HEK293 (cell line): ENCODE measurements at regions not wholly inside any gene's neighbourhood (a gene's known extent, or its start where the extent isn't known, plus 50 kb on each side); places are given as distances from the start of the nearest gene placed in this dataset.

Experiments
- CTCF ChIA-PET: fragments of 350-600 bp; formaldehyde crosslinking; extraction: SDS; loops from one replicate; lab custom pipeline; 2021; ENCODE audit warnings: antibody characterized with exemption; lab: Yijun Ruan, JAX
- POLR2A ChIA-PET: fragments of 300-600 bp; formaldehyde crosslinking; extraction: SDS; loops from one replicate; lab custom pipeline; 2020; ENCODE audit warnings: antibody characterized with exemption, inconsistent platforms; lab: Yijun Ruan, JAX
- H3K27ac ChIP-seq: fragments of 200-500 bp; sonication (Bioruptor generic); 2 replicates; pipeline ENCODE4 v1.5.1; 2014; ENCODE audit warnings: low read depth, low read length, control low read depth, inconsistent platforms; ENCODE audit errors: extremely low read depth
- H3K36me3 ChIP-seq, 2 experiments: fragments of 200-500 bp in 1 of 2; sonication (Bioruptor generic) in 1 of 2; 1 replicate in 1 of 2; 2 replicates in 1 of 2; pipeline ENCODE4 v1.5.1; 2014 to 2017; ENCODE audit warnings: inconsistent platforms in 2 of 2, low read length in 2 of 2; ENCODE audit not compliant: control insufficient read depth in 2 of 2, insufficient read depth in 1 of 2
- H3K4me1 ChIP-seq: fragments of 200-500 bp; sonication (Bioruptor generic); 2 replicates; pipeline ENCODE4 v1.5.1; 2014; ENCODE audit warnings: mild to moderate bottlenecking, low read length, inconsistent platforms; ENCODE audit not compliant: control insufficient read depth, insufficient read depth
- H3K4me3 ChIP-seq: 2 replicates; pipeline ENCODE4 v1.5.1; 2011; ENCODE audit warnings: low read depth, mild to moderate bottlenecking, control low read depth, low read length, moderate library complexity
- H3K9me3 ChIP-seq: fragments of 200-500 bp; sonication (Bioruptor generic); 2 replicates; pipeline ENCODE4 v1.5.1; 2014; ENCODE audit warnings: low read depth, low read length, inconsistent platforms; ENCODE audit not compliant: control insufficient read depth, insufficient read depth
- GLI2 ChIP-seq: fragments of 450-650 bp; formaldehyde crosslinking; IDR thresholded peaks from 2 replicates; pipeline ENCODE4; 2017; ENCODE audit warnings: missing biosample characterization, missing genetic modification characterization, low read depth, borderline replicate concordance
- GLIS1 ChIP-seq: fragments of 450-650 bp; formaldehyde crosslinking; IDR thresholded peaks from 2 replicates; pipeline ENCODE4 v1.5.1; 2016; ENCODE audit warnings: missing biosample characterization, missing genetic modification characterization
- KLF16 ChIP-seq: fragments of 450-650 bp; formaldehyde crosslinking; IDR thresholded peaks from 2 replicates; pipeline ENCODE4 v1.5.1; 2017; ENCODE audit warnings: missing biosample characterization, missing genetic modification characterization
- KLF8 ChIP-seq: fragments of 450-650 bp; formaldehyde crosslinking; IDR thresholded peaks from 2 replicates; pipeline ENCODE4 v1.5.1; 2016; ENCODE audit warnings: missing biosample characterization, missing genetic modification characterization
- RBAK ChIP-seq: fragments of 450-650 bp; formaldehyde crosslinking; IDR thresholded peaks from 2 replicates; pipeline ENCODE4 v1.5.1; 2016; ENCODE audit warnings: missing biosample characterization, missing genetic modification characterization
- SALL2 ChIP-seq: fragments of 450-650 bp; formaldehyde crosslinking; IDR thresholded peaks from 2 replicates; pipeline ENCODE4 v1.5.0; 2017; ENCODE audit warnings: missing biosample characterization, mild to moderate bottlenecking, missing genetic modification characterization, borderline replicate concordance
- SCRT1 ChIP-seq: fragments of 450-650 bp; formaldehyde crosslinking; IDR thresholded peaks from 2 replicates; pipeline ENCODE4 v1.5.1; 2016; ENCODE audit warnings: missing biosample characterization, missing genetic modification characterization, borderline replicate concordance
- ZBTB10 ChIP-seq: fragments of 450-650 bp; formaldehyde crosslinking; IDR thresholded peaks from 2 replicates; pipeline ENCODE4 v1.5.1; 2016; ENCODE audit warnings: missing biosample characterization, missing genetic modification characterization
- ZNF19 ChIP-seq: fragments of 450-650 bp; formaldehyde crosslinking; IDR thresholded peaks from 2 replicates; pipeline ENCODE4; 2016; ENCODE audit warnings: missing biosample characterization, missing genetic modification characterization, low read depth
- ZNF211 ChIP-seq: fragments of 450-650 bp; formaldehyde crosslinking; IDR thresholded peaks from 2 replicates; pipeline ENCODE4 v1.5.1; 2016; ENCODE audit warnings: low read depth, missing biosample characterization, missing genetic modification characterization
- ZNF350 ChIP-seq: fragments of 450-650 bp; formaldehyde crosslinking; IDR thresholded peaks from 2 replicates; pipeline ENCODE4 v1.5.0; 2017; ENCODE audit warnings: missing biosample characterization, mild to moderate bottlenecking, missing genetic modification characterization
- ZNF510 ChIP-seq: fragments of 450-650 bp; formaldehyde crosslinking; IDR thresholded peaks from 2 replicates; pipeline ENCODE4 v1.5.1; 2018; ENCODE audit warnings: mild to moderate bottlenecking, missing genetic modification characterization, missing biosample characterization; ENCODE audit not compliant: insufficient replicate concordance
- ZNF514 ChIP-seq: fragments of 450-650 bp; formaldehyde crosslinking; IDR thresholded peaks from 2 replicates; pipeline ENCODE4 v1.5.1; 2016; ENCODE audit warnings: missing biosample characterization, missing genetic modification characterization
- ZNF530 ChIP-seq: fragments of 450-650 bp; formaldehyde crosslinking; IDR thresholded peaks from 2 replicates; pipeline ENCODE4 v1.5.1; 2016; ENCODE audit warnings: low read depth, missing biosample characterization, missing genetic modification characterization
- ZNF555 ChIP-seq: fragments of 450-650 bp; formaldehyde crosslinking; conservative IDR thresholded peaks from 2 replicates; pipeline ENCODE4 v1.5.1; 2017; ENCODE audit warnings: missing biosample characterization, mild to moderate bottlenecking, missing genetic modification characterization, inconsistent platforms
- ZNF645 ChIP-seq: fragments of 450-650 bp; formaldehyde crosslinking; IDR thresholded peaks from 2 replicates; pipeline ENCODE4; 2016; ENCODE audit warnings: missing biosample characterization, missing genetic modification characterization
- ZNF670 ChIP-seq: fragments of 450-650 bp; formaldehyde crosslinking; IDR thresholded peaks from 2 replicates; pipeline ENCODE4 v1.5.1; 2016; ENCODE audit warnings: missing biosample characterization, missing genetic modification characterization, low read depth
- ZNF707 ChIP-seq: fragments of 450-650 bp; formaldehyde crosslinking; IDR thresholded peaks from 2 replicates; pipeline ENCODE4 v1.5.1; 2016; ENCODE audit warnings: missing biosample characterization, missing genetic modification characterization
- ZNF76 ChIP-seq: fragments of 450-650 bp; formaldehyde crosslinking; IDR thresholded peaks from 2 replicates; pipeline ENCODE4; 2016; ENCODE audit warnings: low read depth, missing biosample characterization, missing genetic modification characterization, borderline replicate concordance
- ZNF785 ChIP-seq: fragments of 450-650 bp; formaldehyde crosslinking; IDR thresholded peaks from 2 replicates; pipeline ENCODE4 v1.5.1; 2016; ENCODE audit warnings: missing biosample characterization, missing genetic modification characterization
- TF ChIP-seq, protein P1 (sequence below): fragments of 450-650 bp; formaldehyde crosslinking; IDR thresholded peaks from 2 replicates; pipeline ENCODE4 v1.5.1; 2016; ENCODE audit warnings: missing biosample characterization, missing genetic modification characterization

- TF ChIP-seq ZNF645 = no peak
Measured at GRCh38 chr11:36792996-36793914, 195.2 kb upstream of the RAG2 start (continued).

DNA sequence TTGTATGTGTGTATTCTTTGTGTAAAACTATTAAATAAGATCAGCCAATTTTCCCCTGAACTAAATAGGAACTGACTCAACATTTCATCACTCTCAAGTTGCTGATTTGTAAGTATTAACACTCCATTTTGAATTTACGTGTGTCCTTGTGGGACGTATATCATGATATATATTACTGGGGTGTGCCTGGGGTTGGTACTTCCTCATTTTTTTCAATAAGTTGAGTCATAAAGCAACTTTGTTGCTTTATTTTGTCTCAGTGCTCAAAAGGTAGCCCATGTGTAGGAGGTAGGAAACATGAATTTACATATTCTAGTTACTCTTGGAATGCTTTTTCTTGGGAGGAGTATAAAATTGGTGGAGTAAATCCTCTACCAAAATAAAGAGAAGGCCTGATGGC is 193.9 kb upstream of the RAG2 start:
- Histone ChIP-seq H3K4me3 (no peak overlapping the region), H3K27ac (no peak overlapping the region), H3K9me3 (no peaks in the 10 kb centered on the region), H3K36me3 (no peaks in the 10 kb centered on the region), H3K4me1 (no peaks in the 10 kb centered on the region)
- TF ChIP-seq SALL2 (no peak), ZNF350 (no peak), ZNF514 (tag by site-specific recombination) (no peak)
- ChIA-PET POLR2A (no interaction called here), CTCF (interaction anchor here (0.9 to 1.5 kb wide), 3 partner anchors 45 to 89 kb away, joined by 3 to 4 read pairs (median 4); no protein-coding TSS in a partner anchor)

DNA sequence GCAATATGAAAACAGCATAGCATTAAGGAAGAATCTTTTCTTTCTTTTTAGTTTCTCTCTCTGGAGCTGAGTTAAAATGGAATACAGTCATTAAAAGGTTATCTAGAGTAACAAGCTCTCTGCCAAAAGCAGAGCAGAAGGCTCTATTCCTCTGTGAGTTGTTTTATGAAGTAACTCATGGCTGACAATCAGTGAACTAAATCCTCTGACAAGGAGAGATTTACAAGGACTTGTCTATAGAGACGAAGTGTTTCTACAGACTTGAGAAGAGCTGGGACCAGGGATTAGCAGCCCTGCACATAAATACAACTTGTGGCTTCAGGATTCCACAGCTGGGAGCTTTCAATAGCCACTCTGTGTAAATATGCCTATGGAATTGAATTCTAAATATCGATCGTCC is 192.5 kb upstream of the RAG2 start:
- ChIA-PET CTCF (interaction anchor here (0.5 to 1.5 kb wide), 4 partner anchors 39 to 88 kb away, joined by 3 to 4 read pairs (median 4); no protein-coding TSS in a partner anchor), POLR2A (no interaction called here)
- TF ChIP-seq ZNF211 (tag by site-specific recombination) = no peak
- TF ChIP-seq ZNF707 = no peak
- H3K9me3 ChIP-seq = no peaks in the 10 kb centered on the region
- H3K36me3 ChIP-seq = no peaks in the 10 kb centered on the region
- no peak overlapping the region for H3K27ac ChIP-seq
- no peak overlapping the region for H3K4me3 ChIP-seq
- H3K4me1 ChIP-seq = no peaks in the 10 kb centered on the region

GRCh38 chr11:36783808-36784207 is 185.8 kb upstream of the RAG2 start:
- POLR2A ChIA-PET = no interaction called here
- no peak overlapping the region for H3K4me3 ChIP-seq
- CTCF ChIA-PET = interaction anchor here (1.4 to 4.5 kb wide), 2 partner anchors 10 to 37 kb away, joined by 5 to 21 read pairs; no protein-coding TSS in a partner anchor
- no peaks in the 10 kb centered on the region for H3K4me1 ChIP-seq
- no peak for TF ChIP-seq ZNF19 (tag by site-specific recombination)
- TF ChIP-seq RBAK (tag by site-specific recombination) = no peak
- no peak for TF ChIP-seq ZNF530
- TF ChIP-seq ZNF785 = no peak
- TF ChIP-seq GLIS1 (tag by site-specific recombination) = no peak
- no peak for TF ChIP-seq KLF16 (tag by site-specific recombination)
- TF ChIP-seq GLI2 (tag by site-specific recombination) = no peak
- TF ChIP-seq, protein P1, sequence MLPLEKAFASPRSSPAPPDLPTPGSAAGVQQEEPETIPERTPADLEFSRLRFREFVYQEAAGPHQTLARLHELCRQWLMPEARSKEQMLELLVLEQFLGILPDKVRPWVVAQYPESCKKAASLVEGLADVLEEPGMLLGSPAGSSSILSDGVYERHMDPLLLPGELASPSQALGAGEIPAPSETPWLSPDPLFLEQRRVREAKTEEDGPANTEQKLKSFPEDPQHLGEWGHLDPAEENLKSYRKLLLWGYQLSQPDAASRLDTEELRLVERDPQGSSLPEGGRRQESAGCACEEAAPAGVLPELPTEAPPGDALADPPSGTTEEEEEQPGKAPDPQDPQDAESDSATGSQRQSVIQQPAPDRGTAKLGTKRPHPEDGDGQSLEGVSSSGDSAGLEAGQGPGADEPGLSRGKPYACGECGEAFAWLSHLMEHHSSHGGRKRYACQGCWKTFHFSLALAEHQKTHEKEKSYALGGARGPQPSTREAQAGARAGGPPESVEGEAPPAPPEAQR (tag by site-specific recombination) = no peak
- no peak for TF ChIP-seq ZNF670
- no peak for TF ChIP-seq ZBTB10 (tag by site-specific recombination)
- TF ChIP-seq ZNF76 (tag by site-specific recombination) = no peak
- no peak for TF ChIP-seq KLF8
- TF ChIP-seq ZNF555 = no peak
- TF ChIP-seq SCRT1 = no peak
- TF ChIP-seq ZNF510 (tag by site-specific recombination) = no peak
- H3K27ac ChIP-seq = no peak overlapping the region
- no peaks in the 10 kb centered on the region for H3K9me3 ChIP-seq
- H3K36me3 ChIP-seq = no peaks in the 10 kb centered on the region
